Left ventricle myocardium inferior (tissue), 1 donor: ENCODE measurements at regions not wholly inside any gene's neighbourhood (a gene's known extent, or its start where the extent isn't known, plus 50 kb on each side); places are given as distances from the start of the nearest gene placed in this dataset.

Source experiments
- DNase-seq: peaks from one replicate; pipeline ENCODE4 v3.0.0-alpha.2; 2020
- H3K27ac ChIP-seq: fragments of 200-600 bp; replicated peaks from 2 replicates; pipeline ENCODE4 v1.8.0; 2021
- H3K27me3 ChIP-seq: fragments of 200-600 bp; 2 replicates; pipeline ENCODE4 v1.8.0; 2021; ENCODE audit warnings: low read depth
- H3K36me3 ChIP-seq: fragments of 200-600 bp; 2 replicates; pipeline ENCODE4 v1.8.0; 2021
- H3K4me1 ChIP-seq: fragments of 200-600 bp; 2 replicates; pipeline ENCODE4 v1.8.0; 2021
- H3K4me3 ChIP-seq: fragments of 200-600 bp; 2 replicates; pipeline ENCODE4 v1.8.0; 2021; ENCODE audit warnings: mild to moderate bottlenecking, moderate library complexity
- H3K9me3 ChIP-seq: fragments of 200-600 bp; replicated peaks from 2 replicates; pipeline ENCODE4 v1.8.0; 2021
- intact Hi-C: fragments of 100-400 bp; cut with micrococcal nuclease; formaldehyde crosslinking; loops from one replicate; pipeline ENCODE4 v1.11.0; 2022
- TF ChIP-seq, protein P1 (sequence below): fragments of 200-600 bp; IDR thresholded peaks from 2 replicates; pipeline ENCODE4 v1.8.0; 2021; ENCODE audit warnings: antibody characterized with exemption, mild to moderate bottlenecking, borderline replicate concordance
- donor health status: DM: no; HTN: yes; CAD: no; lungs with severe emphysema.

- H3K36me3 ChIP-seq: no peaks in the 10 kb centered on the region
- intact Hi-C loops: no loop called here
- no peak overlapping the region for H3K27ac ChIP-seq
- no peak for DNase-seq
- peaks cover 15% of the 10 kb centered on the region for H3K9me3 ChIP-seq
- TF ChIP-seq, protein P1, sequence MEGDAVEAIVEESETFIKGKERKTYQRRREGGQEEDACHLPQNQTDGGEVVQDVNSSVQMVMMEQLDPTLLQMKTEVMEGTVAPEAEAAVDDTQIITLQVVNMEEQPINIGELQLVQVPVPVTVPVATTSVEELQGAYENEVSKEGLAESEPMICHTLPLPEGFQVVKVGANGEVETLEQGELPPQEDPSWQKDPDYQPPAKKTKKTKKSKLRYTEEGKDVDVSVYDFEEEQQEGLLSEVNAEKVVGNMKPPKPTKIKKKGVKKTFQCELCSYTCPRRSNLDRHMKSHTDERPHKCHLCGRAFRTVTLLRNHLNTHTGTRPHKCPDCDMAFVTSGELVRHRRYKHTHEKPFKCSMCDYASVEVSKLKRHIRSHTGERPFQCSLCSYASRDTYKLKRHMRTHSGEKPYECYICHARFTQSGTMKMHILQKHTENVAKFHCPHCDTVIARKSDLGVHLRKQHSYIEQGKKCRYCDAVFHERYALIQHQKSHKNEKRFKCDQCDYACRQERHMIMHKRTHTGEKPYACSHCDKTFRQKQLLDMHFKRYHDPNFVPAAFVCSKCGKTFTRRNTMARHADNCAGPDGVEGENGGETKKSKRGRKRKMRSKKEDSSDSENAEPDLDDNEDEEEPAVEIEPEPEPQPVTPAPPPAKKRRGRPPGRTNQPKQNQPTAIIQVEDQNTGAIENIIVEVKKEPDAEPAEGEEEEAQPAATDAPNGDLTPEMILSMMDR: no peak
- no peak overlapping the region for H3K4me3 ChIP-seq
- H3K27me3 ChIP-seq: no peaks in the 10 kb centered on the region
- H3K4me1 ChIP-seq: no peaks in the 10 kb centered on the region
These were observed 1043.0 kb upstream of the CHAC2 start for GRCh38 chr2:52724585-52724984.

DNA sequence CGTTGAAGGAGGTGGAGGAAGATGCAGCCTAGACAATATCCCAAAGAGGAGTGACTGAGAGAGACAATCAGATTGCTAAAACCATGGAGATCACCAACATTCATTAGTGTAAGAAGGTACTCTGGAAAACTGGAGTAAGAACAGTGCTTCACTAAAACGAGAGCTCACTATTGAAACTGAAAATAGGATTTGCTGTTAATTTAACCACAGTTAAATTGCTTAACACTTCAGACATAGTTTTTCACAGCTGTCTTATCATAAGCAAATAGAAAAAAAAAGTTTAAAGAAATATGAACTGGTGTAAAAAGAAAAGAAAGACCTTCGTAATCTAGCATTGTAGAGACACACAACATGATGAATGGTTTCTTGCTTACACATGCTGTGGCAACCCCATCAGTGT lies 1049.8 kb upstream of the CHAC2 start:
- TF ChIP-seq, protein P1: no peak
- H3K27me3 ChIP-seq: no peaks in the 10 kb centered on the region
- no peak for DNase-seq
- H3K9me3 ChIP-seq: no peaks in the 10 kb centered on the region
- intact Hi-C loops: no loop called here
- no peaks in the 10 kb centered on the region for H3K4me1 ChIP-seq
- H3K27ac ChIP-seq: no peak overlapping the region
- no peak overlapping the region for H3K4me3 ChIP-seq
- H3K36me3 ChIP-seq: no peaks in the 10 kb centered on the region

DNA sequence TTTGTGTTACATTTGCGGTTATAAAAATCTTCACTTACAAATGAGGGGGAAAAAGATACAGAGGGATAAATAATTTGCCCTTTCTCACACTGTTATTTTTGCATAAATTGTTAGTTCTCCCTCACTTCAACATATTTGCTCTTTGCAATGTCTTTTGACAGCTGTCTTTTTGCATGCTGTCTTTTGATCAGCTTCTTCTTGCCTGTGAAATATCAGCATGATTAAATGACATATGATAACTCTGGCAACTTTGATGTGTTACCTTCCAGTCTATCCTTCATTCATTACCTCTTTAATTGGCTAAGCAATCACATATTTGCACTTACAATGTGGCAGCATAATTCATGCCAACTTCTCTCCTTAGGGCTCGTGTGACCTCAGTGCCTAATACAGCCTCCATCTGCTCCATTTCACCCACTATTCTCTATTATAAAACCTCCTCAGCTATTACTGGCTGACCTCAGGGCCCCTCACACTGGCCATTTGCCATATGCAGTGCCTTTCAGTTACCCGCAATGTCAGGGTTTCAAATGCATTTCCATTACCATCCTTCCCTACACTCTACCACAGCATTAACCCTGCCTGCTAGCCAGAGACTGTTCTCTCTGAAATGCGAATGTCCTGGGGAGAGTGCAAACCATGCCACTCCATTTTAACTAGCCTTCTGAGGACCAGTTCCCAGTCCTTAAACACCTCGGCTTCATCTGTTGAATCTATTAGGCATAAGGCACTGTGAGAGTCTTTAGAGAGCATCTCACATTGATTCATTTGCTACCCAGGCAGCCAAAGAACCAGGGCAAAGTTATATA lies 1056.6 kb upstream of the CHAC2 start:
- Histone ChIP-seq H3K36me3 (no peaks in the 10 kb centered on the region), H3K4me3 (no peak overlapping the region), H3K4me1 (no peaks in the 10 kb centered on the region), H3K27me3 (no peaks in the 10 kb centered on the region), H3K27ac (no peak overlapping the region), H3K9me3 (no peaks in the 10 kb centered on the region)
- intact Hi-C loops: no loop called here
- TF ChIP-seq, protein P1: no peak
- no peak for DNase-seq

DNA sequence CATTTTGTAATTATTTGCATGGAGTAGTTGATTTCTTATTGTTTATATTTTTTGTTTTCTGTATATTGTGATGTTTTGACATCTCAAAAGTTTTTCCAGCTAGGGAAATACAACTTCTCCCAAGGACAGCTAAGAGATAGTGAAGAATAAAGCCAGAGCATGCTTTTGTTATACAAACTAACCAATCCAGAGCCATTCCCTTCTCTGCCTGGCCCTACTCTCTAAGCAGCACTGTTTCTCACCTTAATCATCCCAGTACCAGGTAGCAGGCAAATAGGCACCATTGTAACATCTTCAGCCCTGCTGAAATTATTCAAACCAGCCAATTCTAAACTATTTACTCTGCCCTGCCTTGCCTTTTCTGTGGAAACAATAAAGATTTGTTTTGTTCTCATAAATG lies 1063.4 kb upstream of the CHAC2 start:
- no peak for DNase-seq
- Histone ChIP-seq H3K27ac (no peak overlapping the region), H3K4me3 (no peak overlapping the region), H3K27me3 (no peaks in the 10 kb centered on the region), H3K9me3 (no peaks in the 10 kb centered on the region), H3K4me1 (no peaks in the 10 kb centered on the region), H3K36me3 (no peaks in the 10 kb centered on the region)
- intact Hi-C loops: no loop called here
- TF ChIP-seq, protein P1: no peak

- intact Hi-C loops: no loop called here
- no peaks in the 10 kb centered on the region for H3K36me3 ChIP-seq
- DNase-seq: no peak
- no peaks in the 10 kb centered on the region for H3K9me3 ChIP-seq
- no peaks in the 10 kb centered on the region for H3K27me3 ChIP-seq
- no peaks in the 10 kb centered on the region for H3K4me1 ChIP-seq
- H3K27ac ChIP-seq: no peak overlapping the region
- TF ChIP-seq, protein P1: no peak
- no peak overlapping the region for H3K4me3 ChIP-seq
These were observed 1064.6 kb upstream of the CHAC2 start for GRCh38 chr2:52703004-52703403.
